IPS-18a (cell line): ENCODE measurements at regions not wholly inside any gene's neighbourhood (a gene's known extent, or its start where the extent isn't known, plus 50 kb on each side); places are given as distances from the start of the nearest gene placed in this dataset.
"Not testable (repeated sequence)": the region's sequence is repeated elsewhere in the genome, so short reads cannot be mapped to it uniquely, and the experiment has no call there.

ENCODE experiments used
- H3K27ac ChIP-seq: one replicate; pipeline ENCODE4 v1.5.1; 2013; ENCODE audit warnings: low read length
- H3K27me3 ChIP-seq: one replicate; pipeline ENCODE4 v1.6.1; 2013; ENCODE audit warnings: mild to moderate bottlenecking, low read length; ENCODE audit not compliant: control insufficient read depth, insufficient read depth
- H3K36me3 ChIP-seq: one replicate; pipeline ENCODE4 v1.6.1; 2013; ENCODE audit warnings: low read depth, low read length; ENCODE audit not compliant: control insufficient read depth
- H3K4me1 ChIP-seq: one replicate; pipeline ENCODE4 v1.6.1; 2013; ENCODE audit warnings: low read depth, low read length; ENCODE audit not compliant: control insufficient read depth
- H3K4me3 ChIP-seq: one replicate; pipeline ENCODE4 v1.5.1; 2013; ENCODE audit warnings: low read length
- H3K9ac ChIP-seq: one replicate; pipeline ENCODE4 v1.6.1; 2013; ENCODE audit warnings: mild to moderate bottlenecking, low read length, moderate library complexity
- H3K9me3 ChIP-seq: one replicate; pipeline ENCODE4 v1.6.1; 2013; ENCODE audit warnings: low read depth, low read length; ENCODE audit not compliant: control insufficient read depth

- H3K4me3 ChIP-seq, H3K9me3 ChIP-seq, H3K9ac ChIP-seq, H3K27ac ChIP-seq, H3K27me3 ChIP-seq, H3K36me3 ChIP-seq, H3K4me1 ChIP-seq: not testable (repeated sequence)
Observed at GRCh38 chr3:195999176-195999575, 82.7 kb downstream of the TFRC start.

GRCh38 chr3:195996314-195996713 is 85.6 kb downstream of the TFRC start:
- H3K9ac ChIP-seq, H3K9me3 ChIP-seq, H3K27ac ChIP-seq, H3K36me3 ChIP-seq, H3K4me3 ChIP-seq, H3K27me3 ChIP-seq, H3K4me1 ChIP-seq: not testable (repeated sequence)

DNA sequence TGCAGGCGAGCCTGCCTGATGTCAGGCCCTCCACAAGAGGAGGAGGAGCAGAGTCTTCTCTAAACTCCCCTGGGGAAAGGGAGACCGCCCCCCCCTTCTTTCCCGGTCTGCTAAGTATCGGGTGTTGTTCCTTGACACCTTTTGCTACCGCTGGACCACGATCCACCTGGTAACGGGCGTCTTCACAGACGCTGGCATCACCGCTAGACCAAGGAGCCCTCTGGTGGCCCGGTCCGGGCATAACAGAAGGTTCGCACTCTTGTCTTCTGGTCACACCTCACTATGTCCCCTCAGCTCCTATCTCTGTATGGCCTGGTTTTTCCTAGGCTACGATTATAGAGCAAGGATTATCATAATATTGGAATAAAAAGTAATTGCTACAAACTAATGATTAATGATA is 86.0 kb upstream of the TNK2 start:
- not testable (repeated sequence) for H3K4me1 ChIP-seq, H3K27me3 ChIP-seq, H3K9ac ChIP-seq, H3K9me3 ChIP-seq, H3K27ac ChIP-seq, H3K36me3 ChIP-seq, H3K4me3 ChIP-seq

DNA sequence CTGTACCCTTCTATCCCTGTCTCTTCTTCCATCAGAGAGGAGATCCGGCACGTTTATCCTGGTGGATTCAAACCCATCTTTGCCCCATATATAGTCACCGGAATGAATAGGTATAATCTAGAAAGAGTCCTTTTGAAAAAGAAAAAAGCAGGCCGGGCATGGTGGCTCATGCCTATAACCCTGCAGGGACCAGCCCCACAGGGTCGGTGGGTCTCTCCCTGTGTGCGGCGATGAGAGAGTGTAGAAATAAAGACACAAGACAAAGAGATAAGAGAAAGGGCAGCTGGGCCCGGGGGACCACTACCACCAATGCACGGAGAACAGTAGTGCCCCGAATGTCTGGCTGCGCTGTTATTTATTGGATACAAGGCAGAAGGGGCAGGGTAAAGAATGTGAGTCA is 85.3 kb upstream of the TNK2 start:
- H3K36me3 ChIP-seq, H3K4me3 ChIP-seq, H3K4me1 ChIP-seq: not testable (repeated sequence)

DNA sequence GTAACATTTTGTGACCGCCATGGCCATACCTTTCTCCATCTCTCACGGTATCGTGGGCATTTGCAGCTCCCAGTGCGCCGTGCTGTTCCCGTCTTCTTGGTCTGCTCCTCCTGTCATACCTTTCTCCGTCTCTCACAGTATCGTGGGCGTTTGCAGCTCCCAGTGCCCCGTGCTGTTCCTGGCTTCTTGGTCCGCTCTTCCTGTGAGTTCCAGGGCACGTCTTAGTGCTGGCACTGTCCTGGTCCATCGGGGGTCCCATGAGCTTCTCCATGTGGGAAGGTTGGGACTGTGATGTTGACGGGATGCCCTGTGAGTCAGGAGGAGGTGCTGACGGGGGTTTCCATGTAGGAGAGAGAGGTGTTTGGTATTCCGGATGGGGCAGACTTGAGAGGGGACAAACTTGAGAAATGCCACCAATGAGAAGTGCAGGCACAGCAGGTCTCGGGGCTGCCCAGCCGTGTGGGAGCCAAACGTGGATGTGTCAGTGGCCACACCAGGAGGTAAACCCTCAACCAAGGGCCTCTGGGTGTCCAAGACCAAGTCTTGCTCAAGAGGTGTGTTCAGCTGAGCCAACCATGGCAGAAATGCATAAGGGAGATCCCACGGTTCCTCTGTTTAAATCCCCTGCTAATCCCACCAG is 84.7 kb upstream of the TNK2 start:
- not testable (repeated sequence) for H3K27ac ChIP-seq, H3K4me1 ChIP-seq, H3K4me3 ChIP-seq, H3K36me3 ChIP-seq, H3K9ac ChIP-seq, H3K27me3 ChIP-seq, H3K9me3 ChIP-seq

More for the DNA sequence above, 85.3 kb upstream of the TNK2 start:
- H3K9me3 ChIP-seq, H3K27me3 ChIP-seq, H3K27ac ChIP-seq, H3K9ac ChIP-seq: not testable (repeated sequence)

DNA sequence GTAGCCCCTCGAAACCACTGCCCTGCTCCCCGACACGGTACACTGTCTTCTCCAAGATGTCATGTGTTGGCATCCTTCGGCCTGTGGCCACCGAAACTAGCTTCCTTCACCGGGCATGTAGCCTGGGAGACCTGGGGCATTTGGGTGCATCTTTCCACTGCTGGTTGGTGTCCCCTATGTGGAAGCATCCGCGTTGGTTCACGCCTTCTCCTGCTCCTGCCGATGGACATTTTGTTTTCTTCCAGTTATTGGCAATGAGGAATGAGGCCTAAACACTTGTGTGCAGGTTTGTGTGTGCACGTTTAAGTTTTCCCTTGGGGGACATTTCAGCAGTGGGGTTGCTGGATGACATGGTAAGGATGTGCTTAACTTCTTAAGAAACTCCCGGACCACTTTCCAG is 83.6 kb upstream of the TNK2 start:
- H3K27me3 ChIP-seq, H3K4me1 ChIP-seq, H3K4me3 ChIP-seq, H3K9me3 ChIP-seq, H3K36me3 ChIP-seq, H3K27ac ChIP-seq, H3K9ac ChIP-seq: not testable (repeated sequence)

GRCh38 chr3:195991243-195991642 is 82.9 kb upstream of the TNK2 start:
- H3K4me3 ChIP-seq, H3K9me3 ChIP-seq, H3K9ac ChIP-seq, H3K36me3 ChIP-seq, H3K27ac ChIP-seq, H3K27me3 ChIP-seq, H3K4me1 ChIP-seq: not testable (repeated sequence)

DNA sequence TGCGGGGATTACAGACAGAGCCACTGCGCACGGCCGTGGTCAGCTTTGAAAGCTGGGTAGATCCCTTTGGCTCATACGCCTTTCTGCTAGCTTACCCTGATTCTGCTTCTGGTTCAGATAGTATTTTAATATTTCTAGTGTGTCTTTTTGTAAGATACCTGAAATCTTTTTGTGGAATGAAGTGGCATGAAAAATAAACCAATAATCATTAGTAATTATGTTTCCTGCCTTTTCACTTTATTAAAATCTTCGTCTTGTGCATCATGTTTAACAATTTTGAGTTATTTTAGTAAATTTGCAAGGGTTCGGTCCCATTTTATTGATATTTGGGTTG is 82.5 kb upstream of the TNK2 start:
- H3K27ac ChIP-seq, H3K27me3 ChIP-seq, H3K9ac ChIP-seq, H3K9me3 ChIP-seq, H3K36me3 ChIP-seq, H3K4me1 ChIP-seq: not testable (repeated sequence)
- peak overlapping the region; percentile 66 for H3K4me3 ChIP-seq

DNA sequence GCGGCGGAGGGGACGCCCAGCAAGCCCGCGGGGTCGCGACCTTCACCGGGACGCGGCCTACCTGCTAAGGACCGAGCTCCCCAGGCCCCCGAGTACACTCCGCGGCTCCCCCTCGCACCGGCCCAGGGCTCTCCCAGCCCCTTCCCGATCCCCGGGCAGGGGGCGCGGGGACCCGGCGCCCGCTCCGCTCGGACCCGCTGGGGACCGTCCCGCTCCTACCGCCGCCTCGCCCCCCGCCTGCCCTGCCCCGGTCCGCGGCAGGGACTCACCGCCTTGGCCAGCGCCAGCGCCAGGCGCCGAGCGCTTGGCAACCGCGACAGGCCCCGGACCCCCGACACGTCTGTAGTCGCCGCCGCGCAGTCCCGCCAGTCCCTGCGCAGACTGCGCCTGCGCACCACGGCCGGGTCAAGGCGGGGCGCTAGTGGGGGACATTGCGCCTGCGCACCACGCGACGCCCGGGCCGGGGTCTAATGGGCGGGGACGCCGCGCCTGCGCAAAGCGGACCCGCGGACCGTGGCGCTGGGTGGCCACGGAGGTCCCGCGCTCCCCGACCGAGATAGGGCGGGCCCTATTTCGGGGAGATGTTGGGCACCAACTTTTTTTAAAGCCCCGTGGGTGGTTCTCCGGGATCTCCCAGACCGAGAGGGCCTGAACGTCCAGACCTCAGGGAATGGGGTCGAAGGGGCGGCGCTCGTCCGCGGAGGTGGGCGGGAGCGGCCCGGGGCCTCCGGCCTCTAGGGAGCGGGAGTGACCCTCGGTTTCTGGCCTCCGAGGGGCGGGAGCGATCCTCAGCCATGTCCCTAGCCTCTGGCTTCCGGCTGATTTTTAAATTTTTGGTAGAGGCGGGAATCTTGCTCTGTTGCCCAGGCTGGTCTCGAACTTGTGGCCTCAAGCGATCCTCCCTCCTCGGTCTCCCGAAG is 81.8 kb upstream of the TNK2 start:
- not testable (repeated sequence) for H3K27ac ChIP-seq, H3K36me3 ChIP-seq, H3K9ac ChIP-seq, H3K9me3 ChIP-seq, H3K27me3 ChIP-seq, H3K4me1 ChIP-seq
- peak overlapping the region; percentile 66 for H3K4me3 ChIP-seq

- H3K36me3 ChIP-seq, H3K9ac ChIP-seq, H3K4me1 ChIP-seq, H3K27me3 ChIP-seq, H3K9me3 ChIP-seq, H3K27ac ChIP-seq: not testable (repeated sequence)
- peak overlapping the region; percentile 40 for H3K4me3 ChIP-seq
Observed at GRCh38 chr3:195989197-195989920, 81.0 kb upstream of the TNK2 start.

- H3K9ac ChIP-seq, H3K27ac ChIP-seq, H3K4me1 ChIP-seq, H3K27me3 ChIP-seq, H3K9me3 ChIP-seq, H3K4me3 ChIP-seq, H3K36me3 ChIP-seq: not testable (repeated sequence)
Observed at GRCh38 chr3:195988764-195989163, 80.4 kb upstream of the TNK2 start.

DNA sequence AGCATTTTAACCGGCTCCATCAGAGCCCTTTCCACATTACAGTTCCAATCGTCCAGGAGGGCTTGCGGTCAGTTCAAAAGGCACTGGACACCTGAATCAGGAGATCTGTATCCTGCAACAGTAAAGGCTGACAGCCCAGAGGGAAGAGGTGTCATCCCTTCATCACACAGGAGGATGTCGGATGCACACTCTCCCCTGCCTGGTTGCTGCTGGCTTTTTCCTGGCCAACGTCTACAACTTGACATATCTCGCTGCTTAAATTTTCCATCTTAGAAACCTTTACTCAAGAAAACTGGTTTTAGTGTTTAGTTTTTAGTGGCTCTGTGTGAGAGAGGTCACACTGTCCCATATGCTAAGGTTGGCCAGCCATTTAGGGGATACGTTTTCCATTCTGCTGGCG is 78.7 kb upstream of the TNK2 start:
- H3K27ac ChIP-seq, H3K9ac ChIP-seq, H3K4me3 ChIP-seq, H3K36me3 ChIP-seq, H3K27me3 ChIP-seq, H3K9me3 ChIP-seq, H3K4me1 ChIP-seq: not testable (repeated sequence)
